GM20431 (cell line): ENCODE measurements at regions not wholly inside any gene's neighbourhood (a gene's known extent, or its start where the extent isn't known, plus 50 kb on each side); places are given as distances from the start of the nearest gene placed in this dataset.
"Not testable (repeated sequence)": the region's sequence is repeated elsewhere in the genome, so short reads cannot be mapped to it uniquely, and the experiment has no call there.

ENCODE experiments used
- in situ Hi-C: fragments of 300-500 bp; cut with MseI, MboI; formaldehyde crosslinking; loops from one replicate; pipeline ENCODE4 v1.15.0; 2020; ENCODE audit warnings: low sequenced_read_pairs; ENCODE audit not compliant: unreplicated experiment

- in situ Hi-C loops = no loop called here
Measured at GRCh38 chr21:31543191-31543590, 116.3 kb upstream of the SOD1 start.

GRCh38 chr21:31538816-31539215 lies 120.7 kb upstream of the SOD1 start:
- in situ Hi-C loops = no loop called here

DNA sequence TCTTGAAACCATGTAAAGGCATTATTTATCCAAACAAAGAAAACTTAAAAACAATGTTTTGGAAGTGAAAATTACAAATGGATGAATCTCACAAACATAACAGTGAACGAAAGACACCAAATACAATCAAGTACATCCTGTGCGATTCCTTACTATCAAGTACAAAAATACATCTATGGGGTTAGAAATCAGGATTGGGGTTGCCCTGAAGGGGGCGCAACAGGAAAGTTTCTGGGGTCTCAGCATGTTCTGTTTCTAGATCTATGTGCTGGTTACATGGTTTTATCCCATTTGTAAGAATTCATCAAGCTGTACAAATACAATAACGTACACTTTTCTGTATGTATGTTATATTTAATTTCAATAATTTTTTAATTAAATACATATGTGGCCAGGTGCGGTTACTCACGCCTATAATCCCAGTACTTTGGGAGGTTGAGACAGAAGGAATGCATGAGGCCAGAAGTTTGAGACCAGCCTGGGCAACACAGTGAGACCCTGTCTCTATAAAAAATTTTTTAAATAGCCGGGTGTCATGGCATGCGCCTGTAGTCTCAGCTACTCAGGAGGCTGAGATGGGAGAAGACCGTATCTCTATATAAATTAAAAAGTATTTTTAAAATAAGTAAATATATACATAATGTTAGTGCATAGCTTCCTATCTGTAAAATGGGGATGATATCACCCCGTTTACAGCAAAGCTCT lies 121.5 kb upstream of the SOD1 start:
- in situ Hi-C loops = no loop called here

GRCh38 chr21:31536138-31536537 lies 123.4 kb upstream of the SOD1 start:
- in situ Hi-C loops = no loop called here

DNA sequence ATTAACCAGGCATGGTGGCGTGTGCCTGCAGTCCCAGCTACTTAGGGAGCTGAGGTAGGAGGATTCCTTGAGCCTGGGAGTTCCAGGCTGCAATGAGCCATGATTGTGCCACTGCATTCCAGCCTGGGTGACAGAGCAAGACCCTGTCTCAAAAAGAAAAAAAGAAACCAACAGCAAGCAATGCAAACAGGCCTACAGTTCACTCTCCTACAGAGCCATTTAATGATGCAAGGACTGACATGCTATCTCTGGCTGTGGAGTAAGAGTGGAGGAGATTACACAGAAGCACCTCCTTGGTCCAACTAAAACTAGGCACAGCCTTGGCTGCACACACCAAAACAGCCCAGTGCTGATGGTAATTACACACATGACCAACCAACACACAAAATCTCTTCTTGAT lies 127.5 kb upstream of the SOD1 start:
- in situ Hi-C loops = no loop called here

DNA sequence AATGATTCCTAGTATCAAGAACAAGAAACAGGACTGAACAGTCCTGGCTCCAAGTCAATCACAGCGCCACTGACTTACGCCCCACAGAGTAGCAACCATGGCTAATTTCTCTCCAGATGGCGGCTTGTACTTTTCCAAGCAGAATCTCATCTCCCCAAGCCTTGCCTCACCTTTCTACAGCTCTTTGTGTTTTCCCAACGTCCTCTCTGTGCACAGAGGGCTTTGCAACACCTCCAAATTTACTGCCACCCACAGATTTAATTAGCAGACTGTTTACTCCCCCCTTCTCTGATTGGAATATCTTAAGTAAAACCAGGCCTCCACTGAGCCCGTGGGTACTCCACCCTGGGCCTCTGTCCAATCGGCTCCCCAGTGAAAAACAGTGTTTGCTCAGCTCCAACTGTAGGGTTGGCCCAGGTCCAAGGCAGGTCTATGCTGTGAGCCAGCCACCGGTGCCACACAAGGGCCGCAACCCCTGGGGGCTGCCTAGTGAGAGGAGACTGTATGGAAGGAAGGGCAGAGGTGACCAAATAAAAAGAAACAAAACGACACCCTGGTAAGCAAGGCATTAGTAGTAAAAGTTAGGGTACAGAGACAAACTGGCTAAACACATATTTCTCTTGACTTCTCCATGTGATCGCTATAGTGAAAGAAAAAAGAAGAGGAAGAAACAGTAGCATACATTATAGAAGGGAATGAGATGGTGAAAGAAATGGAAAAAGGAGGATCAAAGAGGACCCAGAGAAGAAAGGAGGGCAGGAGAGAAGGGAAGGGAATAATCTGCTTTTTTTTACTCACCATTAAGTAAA lies 128.4 kb upstream of the SOD1 start:
- in situ Hi-C loops = no loop called here

- in situ Hi-C loops = no loop called here
Measured at GRCh38 chr21:31530364-31530763, 129.1 kb upstream of the SOD1 start.

- in situ Hi-C loops = no loop called here
Measured at GRCh38 chr21:31529406-31529805, 130.1 kb upstream of the SOD1 start.

- in situ Hi-C loops = no loop called here
Measured at GRCh38 chr21:31526040-31526439, 133.5 kb upstream of the SOD1 start.

- in situ Hi-C loops = no loop called here
Measured at GRCh38 chr21:31524140-31524539, 135.4 kb upstream of the SOD1 start.

DNA sequence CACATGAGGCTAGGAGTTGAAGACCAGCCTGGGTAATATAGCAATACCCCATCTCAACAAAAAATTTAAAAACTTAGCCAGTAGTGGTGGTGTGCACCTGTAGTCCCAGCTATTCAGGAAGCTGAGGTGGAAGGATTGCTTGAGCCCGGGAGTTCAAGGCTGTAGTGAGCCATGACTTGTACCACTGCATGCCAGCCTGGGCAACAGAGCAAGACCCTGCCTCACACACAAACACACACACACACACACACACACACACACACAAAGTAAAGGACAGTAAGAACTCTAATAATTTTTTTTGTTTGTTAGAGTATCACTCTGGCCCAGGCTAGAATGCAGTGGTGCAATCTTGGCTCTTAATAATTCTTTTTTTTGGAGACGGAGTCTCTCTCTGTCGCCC lies 138.0 kb upstream of the SOD1 start:
- in situ Hi-C loops = no loop called here

GRCh38 chr21:31520561-31521098 lies 138.9 kb upstream of the SOD1 start:
- in situ Hi-C loops = no loop called here

DNA sequence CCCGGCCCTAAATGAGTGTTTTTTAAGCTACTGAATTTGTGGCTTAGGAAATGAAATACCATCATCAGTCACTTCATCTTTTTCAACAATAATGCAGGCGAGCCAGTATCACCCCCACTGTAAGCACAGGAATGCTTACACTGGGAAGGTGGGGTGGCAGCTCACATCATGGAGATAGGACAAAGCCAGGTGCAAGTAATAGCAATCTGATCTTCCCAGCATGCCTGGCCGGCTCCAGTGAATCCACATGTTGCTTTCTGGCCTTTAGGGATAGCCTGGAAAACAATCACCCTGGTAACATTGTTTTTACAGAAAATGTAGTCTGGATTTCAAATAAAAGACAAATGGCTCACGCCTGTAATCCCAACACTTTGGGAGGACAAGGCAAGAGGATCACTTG lies 140.9 kb upstream of the SOD1 start:
- in situ Hi-C loops = no loop called here

GRCh38 chr21:31517664-31518414 lies 141.7 kb upstream of the SOD1 start:
- in situ Hi-C loops = no loop called here

DNA sequence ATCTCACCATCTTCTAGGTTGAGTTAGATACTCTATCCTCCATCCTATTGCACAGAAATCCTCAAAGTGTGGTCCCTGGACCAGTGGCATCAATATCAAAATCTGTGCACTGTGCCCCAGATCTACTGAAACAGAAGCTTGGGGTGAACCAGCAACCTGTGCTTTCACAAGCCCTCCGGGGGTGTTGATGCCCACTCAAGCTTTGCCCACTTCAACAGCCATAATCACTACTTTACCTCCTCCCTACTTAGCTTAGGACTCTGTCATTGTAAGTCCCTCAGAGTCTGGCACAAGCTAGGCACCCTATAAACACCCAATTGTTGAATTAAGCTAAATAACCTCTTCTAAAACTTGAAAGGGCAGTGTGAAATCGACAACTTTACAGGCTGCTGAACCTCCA lies 144.2 kb upstream of the SOD1 start:
- in situ Hi-C loops = no loop called here

GRCh38 chr21:31514598-31514997 lies 144.9 kb upstream of the SOD1 start:
- in situ Hi-C loops = no loop called here

DNA sequence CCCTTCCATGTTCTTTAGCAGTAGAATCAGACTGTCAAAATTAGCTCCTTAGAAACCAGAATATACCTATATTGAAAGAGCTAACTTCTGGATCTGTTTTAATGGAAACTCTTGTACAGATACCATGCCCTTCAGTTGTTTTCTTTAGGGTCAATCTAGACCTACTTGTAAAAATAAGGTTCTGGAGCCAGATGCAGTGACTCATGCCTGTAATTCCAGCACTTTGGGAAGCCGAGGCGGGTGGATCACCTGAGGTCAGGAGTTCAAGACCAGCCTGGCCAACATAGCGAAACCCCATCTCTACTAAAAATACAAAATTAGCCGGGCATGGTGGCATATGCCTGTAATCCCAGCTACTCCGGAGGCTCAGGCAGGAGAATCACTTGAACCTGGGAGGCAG lies 146.0 kb upstream of the SOD1 start:
- in situ Hi-C loops = not testable (repeated sequence)

DNA sequence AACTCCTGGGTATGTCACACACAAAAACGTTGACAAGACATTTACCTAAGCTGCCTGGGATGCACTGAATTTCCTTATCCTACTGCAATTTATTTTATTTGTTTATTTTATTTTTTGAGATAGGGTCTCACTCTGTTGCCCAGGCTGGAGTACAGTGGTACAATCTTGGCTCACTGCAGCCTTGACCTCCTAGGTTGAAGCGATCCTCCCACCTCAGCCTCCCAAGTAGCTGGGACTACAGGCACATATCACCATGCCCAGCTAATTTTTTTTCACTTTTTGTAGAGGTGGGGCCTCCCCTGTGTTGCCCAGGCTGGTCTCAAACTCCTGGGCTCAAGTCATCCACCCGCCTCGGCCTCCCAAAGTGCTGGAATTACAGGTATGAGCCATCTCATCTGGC lies 147.5 kb upstream of the SOD1 start:
- in situ Hi-C loops = not testable (repeated sequence)

GRCh38 chr21:31511258-31511657 lies 148.2 kb upstream of the SOD1 start:
- in situ Hi-C loops = no loop called here

- in situ Hi-C loops = no loop called here
Measured at GRCh38 chr21:31509194-31510017, 150.1 kb upstream of the SOD1 start.
